LNCaP clone FGC (cell line): ENCODE measurements at regions not wholly inside any gene's neighbourhood (a gene's known extent, or its start where the extent isn't known, plus 50 kb on each side); places are given as distances from the start of the nearest gene placed in this dataset.

ENCODE experiments used
- DNase-seq: peaks from one replicate; pipeline ENCODE4 v3.0.0-alpha.2; 2011; ENCODE audit warnings: low read depth
- H3K4me3 ChIP-seq: 2 replicates; pipeline ENCODE4 v1.5.1; 2011; ENCODE audit warnings: mild to moderate bottlenecking, low read depth, low read length, control low read depth
- TF ChIP-seq, protein P1 (sequence below): IDR thresholded peaks from 2 replicates; pipeline ENCODE4 v1.5.1; 2012; ENCODE audit warnings: mild to moderate bottlenecking; ENCODE audit not compliant: control insufficient read depth, insufficient read depth; ENCODE audit errors: extremely low read depth

DNA sequence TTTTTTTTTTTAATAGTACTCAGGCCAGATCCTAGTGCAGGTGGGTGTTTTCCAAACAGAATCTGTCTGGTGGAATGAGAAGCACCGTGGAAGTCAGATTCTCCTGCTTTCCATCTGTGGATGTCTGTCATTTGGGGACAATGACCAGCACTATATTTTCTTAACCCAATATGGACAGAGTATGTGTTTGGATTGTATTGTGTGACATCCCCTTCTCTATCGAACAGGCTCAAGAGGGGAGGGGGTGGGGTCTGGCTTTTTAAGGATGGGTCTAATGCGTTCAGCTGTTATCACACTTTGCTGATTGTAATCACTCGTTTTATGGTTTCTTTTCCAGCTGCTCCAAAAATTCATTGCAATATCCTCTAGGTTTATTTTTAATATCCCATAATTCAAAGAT is 197.5 kb upstream of the CEP162 start:
- DNase-seq = no peak
- no peak overlapping the region for H3K4me3 ChIP-seq
- TF ChIP-seq, protein P1, sequence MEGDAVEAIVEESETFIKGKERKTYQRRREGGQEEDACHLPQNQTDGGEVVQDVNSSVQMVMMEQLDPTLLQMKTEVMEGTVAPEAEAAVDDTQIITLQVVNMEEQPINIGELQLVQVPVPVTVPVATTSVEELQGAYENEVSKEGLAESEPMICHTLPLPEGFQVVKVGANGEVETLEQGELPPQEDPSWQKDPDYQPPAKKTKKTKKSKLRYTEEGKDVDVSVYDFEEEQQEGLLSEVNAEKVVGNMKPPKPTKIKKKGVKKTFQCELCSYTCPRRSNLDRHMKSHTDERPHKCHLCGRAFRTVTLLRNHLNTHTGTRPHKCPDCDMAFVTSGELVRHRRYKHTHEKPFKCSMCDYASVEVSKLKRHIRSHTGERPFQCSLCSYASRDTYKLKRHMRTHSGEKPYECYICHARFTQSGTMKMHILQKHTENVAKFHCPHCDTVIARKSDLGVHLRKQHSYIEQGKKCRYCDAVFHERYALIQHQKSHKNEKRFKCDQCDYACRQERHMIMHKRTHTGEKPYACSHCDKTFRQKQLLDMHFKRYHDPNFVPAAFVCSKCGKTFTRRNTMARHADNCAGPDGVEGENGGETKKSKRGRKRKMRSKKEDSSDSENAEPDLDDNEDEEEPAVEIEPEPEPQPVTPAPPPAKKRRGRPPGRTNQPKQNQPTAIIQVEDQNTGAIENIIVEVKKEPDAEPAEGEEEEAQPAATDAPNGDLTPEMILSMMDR = no peak

DNA sequence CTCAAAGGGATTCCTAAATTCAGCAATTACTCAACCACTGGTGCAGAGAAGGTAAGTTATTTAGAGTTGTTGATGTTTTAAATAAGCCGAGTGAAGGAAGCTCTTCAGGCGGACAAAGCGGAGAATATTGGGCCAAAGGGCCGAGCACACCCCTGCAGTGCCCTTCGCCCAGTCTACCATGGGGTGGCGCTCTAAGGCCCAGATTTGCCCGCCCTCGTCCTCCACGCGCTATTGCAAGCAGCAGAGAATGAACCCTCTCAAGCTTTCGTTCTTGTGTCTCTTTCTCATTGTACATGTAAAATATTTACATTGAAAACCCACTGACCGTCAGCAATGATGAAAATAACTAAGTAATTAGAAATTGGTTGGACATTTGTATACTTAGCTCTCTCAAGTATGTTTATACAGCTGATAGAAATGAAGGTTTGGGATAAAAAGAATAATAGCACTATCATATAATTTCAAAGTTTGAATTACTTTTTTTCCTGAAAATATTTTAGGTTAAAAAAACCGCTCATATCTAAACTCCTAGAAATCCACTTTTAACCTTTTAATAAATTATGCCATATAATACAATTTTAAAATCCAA is 195.0 kb upstream of the CEP162 start:
- DNase-seq = peak; percentile 3
- no peak overlapping the region for H3K4me3 ChIP-seq
- TF ChIP-seq, protein P1 = peak; percentile 83

DNA sequence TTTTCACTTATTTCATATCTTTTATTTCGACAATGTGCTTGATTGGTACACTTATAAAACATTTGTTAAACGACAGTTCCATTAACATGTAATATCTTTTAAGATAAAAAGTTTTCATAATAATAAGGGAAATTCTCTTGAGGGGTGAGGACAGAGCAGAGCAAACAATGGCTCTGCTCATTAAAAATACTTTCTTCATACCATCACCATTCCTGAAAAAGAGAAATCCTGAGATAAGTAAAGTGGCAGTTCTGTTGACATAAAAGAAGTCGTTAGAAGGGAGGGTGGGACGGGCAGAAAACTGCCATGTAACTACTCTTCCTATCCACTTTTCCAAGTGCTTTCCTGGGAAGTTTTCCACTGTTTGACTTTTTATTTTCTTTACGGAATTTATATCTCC is 193.6 kb upstream of the CEP162 start:
- TF ChIP-seq, protein P1 = no peak
- no peak overlapping the region for H3K4me3 ChIP-seq
- DNase-seq = no peak

DNA sequence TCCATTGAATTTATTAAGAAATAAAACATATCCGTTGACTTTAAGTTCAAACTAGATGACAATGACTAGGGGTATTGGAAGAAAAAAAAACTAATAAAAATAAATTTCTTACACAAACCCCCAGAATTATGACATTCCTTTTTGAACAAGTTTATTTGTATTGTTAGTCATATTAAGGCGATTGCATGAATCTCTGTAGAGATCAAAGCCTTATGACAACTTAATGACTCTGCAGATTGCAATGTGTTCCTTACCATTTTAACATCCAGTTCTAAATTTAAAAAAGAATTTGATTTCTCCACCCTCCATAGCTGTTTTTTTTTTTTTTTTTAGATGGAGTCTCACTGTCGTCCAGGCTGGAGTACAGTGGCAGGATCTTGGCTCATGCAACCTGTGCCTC is 189.8 kb upstream of the CEP162 start:
- TF ChIP-seq, protein P1 = no peak
- H3K4me3 ChIP-seq = no peak overlapping the region
- DNase-seq = no peak

DNA sequence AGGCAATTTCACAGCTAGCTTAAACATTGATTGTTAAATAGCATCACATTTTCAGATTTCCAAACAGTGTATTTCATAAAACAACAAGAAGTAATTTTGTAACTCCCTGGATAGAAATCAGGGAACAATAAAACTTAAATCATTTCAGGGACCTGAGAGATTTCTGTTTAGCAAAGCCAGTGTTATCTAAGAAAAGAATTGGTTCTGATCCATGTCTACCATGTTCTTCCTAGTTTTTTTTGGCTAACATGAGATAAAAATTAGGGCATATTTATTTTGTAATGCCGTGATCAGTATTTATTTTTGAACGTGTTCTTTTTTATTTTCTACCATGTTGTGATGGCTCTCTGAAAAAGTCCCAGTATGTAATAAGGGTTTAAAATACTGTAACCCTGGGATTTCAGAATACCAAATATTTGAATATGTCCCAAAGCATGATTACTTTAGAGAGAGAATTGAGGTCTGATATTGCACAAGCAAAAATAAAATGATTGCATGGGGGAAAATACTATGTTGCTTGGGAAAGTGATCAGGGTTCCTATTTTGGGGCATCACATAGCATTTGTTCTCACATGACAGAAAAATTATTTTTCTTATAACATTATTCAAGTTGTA is 188.7 kb upstream of the CEP162 start:
- no peak overlapping the region for H3K4me3 ChIP-seq
- DNase-seq = no peak
- TF ChIP-seq, protein P1 = no peak

DNA sequence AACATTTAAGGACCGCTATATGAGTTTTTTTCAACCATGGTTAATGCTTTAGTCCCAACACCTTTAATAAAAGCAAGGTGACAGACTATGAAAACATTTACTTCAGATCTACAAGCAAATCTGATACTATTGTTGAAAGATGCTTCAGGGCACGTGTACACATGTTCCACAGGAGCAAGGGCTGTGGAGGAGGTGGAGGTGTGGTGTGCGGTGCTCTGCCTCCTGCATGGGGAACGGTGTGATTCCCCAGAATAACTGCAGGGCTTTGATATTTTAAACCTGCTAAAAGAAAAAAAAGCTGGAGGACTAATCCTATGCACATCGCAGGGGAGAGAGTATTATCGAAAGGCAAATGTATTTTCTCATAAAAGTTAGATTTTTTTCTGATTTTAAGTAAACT is 188.1 kb upstream of the CEP162 start:
- no peak for DNase-seq
- no peak overlapping the region for H3K4me3 ChIP-seq
- TF ChIP-seq, protein P1 = no peak

DNA sequence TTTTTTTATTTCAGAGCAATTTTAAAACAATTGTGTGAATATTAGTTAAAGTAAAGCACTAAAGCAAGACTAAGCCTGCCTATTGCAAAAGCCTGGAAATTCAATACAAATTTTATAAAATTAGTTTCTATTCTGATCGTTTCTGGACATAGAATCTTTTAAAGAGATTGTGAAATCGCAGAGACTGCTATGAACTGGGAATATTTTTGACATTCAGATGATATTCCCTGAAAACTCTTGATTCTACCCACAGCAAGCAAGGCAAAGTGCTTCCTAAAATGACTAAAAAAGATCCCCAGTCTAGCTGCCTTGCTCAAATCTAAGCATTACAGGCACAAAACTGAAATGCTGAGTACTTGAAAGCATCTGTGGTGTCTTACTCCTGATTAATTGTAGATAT is 187.6 kb upstream of the CEP162 start:
- no peak for DNase-seq
- no peak overlapping the region for H3K4me3 ChIP-seq
- TF ChIP-seq, protein P1 = no peak
